SK-N-SH (cell line): ENCODE measurements at regions not wholly inside any gene's neighbourhood (a gene's known extent, or its start where the extent isn't known, plus 50 kb on each side); places are given as distances from the start of the nearest gene placed in this dataset.

ENCODE experiments used
- CTCF ChIA-PET: fragments of 300-600, 350-600 bp; formaldehyde crosslinking; extraction: SDS; loops from one replicate; lab custom pipeline; 2021; lab: Yijun Ruan, JAX
- POLR2A ChIA-PET: fragments of 350-600 bp; sonication (Branson Sonifier 250); formaldehyde crosslinking; extraction: SDS; loops from one replicate; lab custom pipeline; 2020; ENCODE audit warnings: antibody characterized with exemption, inconsistent platforms; lab: Yijun Ruan, JAX
- DNase-seq: peaks from one replicate; pipeline ENCODE4 v3.0.0; 2012
- H2AFZ ChIP-seq: fragments of 200-600 bp; sonication (generic); 2 replicates; pipeline ENCODE4 v1.8.1; 2016; ENCODE audit warnings: antibody characterized with exemption, mild to moderate bottlenecking, low read depth
- H3F3A ChIP-seq: fragments of 200-600 bp; sonication (generic); replicated peaks from 2 replicates; pipeline ENCODE3; 2016; ENCODE audit warnings: antibody characterized with exemption, mild to moderate bottlenecking; ENCODE audit not compliant: insufficient read depth
- H3K27ac ChIP-seq, 2 experiments: fragments of 200-500 bp in 1 of 2; fragments of 200-600 bp in 1 of 2; sonication (Bioruptor generic) in 1 of 2; sonication (generic), shearing (Covaris generic) in 1 of 2; 2 replicates each; pipeline versions ENCODE4 v1.5.1 to v1.6.1; 2014 to 2016; ENCODE audit warnings: low read depth in 2 of 2, inconsistent platforms in 1 of 2, low read length in 1 of 2, mild to moderate bottlenecking in 1 of 2, mixed read lengths in 1 of 2
- H3K27me3 ChIP-seq: fragments of 200-600 bp; sonication (generic), shearing (Covaris generic); 2 replicates; pipeline ENCODE4 v1.6.1; 2016; ENCODE audit warnings: mixed run types; ENCODE audit not compliant: insufficient read depth
- H3K36me3 ChIP-seq, 2 experiments: fragments of 200-500 bp in 1 of 2; fragments of 200-600 bp in 1 of 2; sonication (Bioruptor generic) in 1 of 2; sonication (generic) in 1 of 2; replicated peaks in 1 of 2; 2 replicates each; pipeline versions ENCODE3 to v1.5.1; 2014 to 2016; ENCODE audit warnings: low read length in 1 of 2, mild to moderate bottlenecking in 1 of 2; ENCODE audit not compliant: insufficient read depth in 2 of 2, control insufficient read depth in 1 of 2
- H3K4me1 ChIP-seq, 2 experiments: fragments of 200-500 bp in 1 of 2; fragments of 200-600 bp in 1 of 2; sonication (Bioruptor generic) in 1 of 2; sonication (generic), shearing (Covaris generic) in 1 of 2; 2 replicates each; pipeline versions ENCODE4 v1.5.1 to v1.6.1; 2014 to 2016; ENCODE audit warnings: low read depth in 1 of 2, low read length in 1 of 2, mixed run types in 1 of 2; ENCODE audit not compliant: insufficient read depth in 2 of 2, control insufficient read depth in 1 of 2
- H3K4me2 ChIP-seq: fragments of 200-600 bp; sonication (generic), shearing (Covaris generic); 2 replicates; pipeline ENCODE4 v1.6.1; 2017; ENCODE audit warnings: mixed run types
- H3K4me3 ChIP-seq, 2 experiments: fragments of 200-500 bp in 1 of 2; fragments of 200-600 bp in 1 of 2; sonication (Bioruptor generic) in 1 of 2; sonication (generic), shearing (Covaris generic) in 1 of 2; 2 replicates each; pipeline versions ENCODE4 v1.5.1 to v1.8.1; 2014 to 2016; ENCODE audit warnings: low read depth in 2 of 2, inconsistent platforms in 1 of 2, low read length in 1 of 2, mild to moderate bottlenecking in 1 of 2, mixed read lengths in 1 of 2, moderate library complexity in 1 of 2
- H3K79me2 ChIP-seq: fragments of 200-600 bp; sonication (generic); 2 replicates; pipeline ENCODE4 v1.8.1; 2017; ENCODE audit warnings: mild to moderate bottlenecking; ENCODE audit not compliant: insufficient read depth
- H3K9ac ChIP-seq: fragments of 200-600 bp; sonication (generic); 2 replicates; pipeline ENCODE4 v1.6.1; 2017; ENCODE audit warnings: mixed run types
- H3K9me2 ChIP-seq: fragments of 200-600 bp; sonication (generic); 2 replicates; pipeline ENCODE4 v1.6.1; 2017; ENCODE audit warnings: mixed run types
- H3K9me3 ChIP-seq: fragments of 200-600 bp; sonication (generic); 2 replicates; pipeline ENCODE4 v1.6.1; 2017; ENCODE audit warnings: mixed run types, mild to moderate bottlenecking, moderate library complexity
- H4K20me1 ChIP-seq: fragments of 200-600 bp; sonication (generic); 2 replicates; pipeline ENCODE4 v1.6.1; 2017; ENCODE audit warnings: mild to moderate bottlenecking, mixed run types; ENCODE audit not compliant: insufficient read depth
- ELF1 ChIP-seq: IDR thresholded peaks from 2 replicates; pipeline ENCODE4 v1.4.0; 2012
- EZH2phosphoT487 ChIP-seq: fragments of 200-600 bp; sonication (generic); IDR thresholded peaks from 2 replicates; pipeline ENCODE4 v1.6.1; 2017; ENCODE audit warnings: low read depth, mixed run types, mild to moderate bottlenecking, antibody characterized with exemption, moderate library complexity, borderline replicate concordance
- FOXJ3 ChIP-seq: sonication (generic); formaldehyde crosslinking; IDR thresholded peaks from 2 replicates; pipeline ENCODE4 v1.5.1; 2020; ENCODE audit warnings: mild to moderate bottlenecking, missing genetic modification reagents
- GABPA ChIP-seq: IDR thresholded peaks from 2 replicates; pipeline ENCODE4 v1.4.0; 2012; ENCODE audit warnings: low read depth, mild to moderate bottlenecking
- GATA2 ChIP-seq: sonication (generic); formaldehyde crosslinking; IDR thresholded peaks from 2 replicates; pipeline ENCODE4 v1.5.0; 2020; ENCODE audit warnings: mild to moderate bottlenecking, missing genetic modification reagents
- IRF3 ChIP-seq: fragments of 150-350 bp; IDR thresholded peaks from 2 replicates; pipeline ENCODE4 v1.6.1; 2016; ENCODE audit warnings: mild to moderate bottlenecking, low read depth, low read length
- JUND ChIP-seq: IDR thresholded peaks from 2 replicates; pipeline ENCODE4 v1.4.0; 2012
- NRF1 ChIP-seq: IDR thresholded peaks from 2 replicates; pipeline ENCODE4 v1.6.1; 2012; ENCODE audit warnings: low read depth, mild to moderate bottlenecking, low read length
- RAD21 ChIP-seq: IDR thresholded peaks from 2 replicates; pipeline ENCODE4 v1.6.1; 2012; ENCODE audit warnings: mild to moderate bottlenecking, low read length
- RXRA ChIP-seq: IDR thresholded peaks from 2 replicates; pipeline ENCODE4 v1.4.0; 2012; ENCODE audit warnings: low read depth, mild to moderate bottlenecking, borderline replicate concordance
- SIN3A ChIP-seq: IDR thresholded peaks from 2 replicates; pipeline ENCODE4 v1.6.1; 2012; ENCODE audit warnings: low read depth, mild to moderate bottlenecking, low read length, moderate library complexity, borderline replicate concordance
- SMC3 ChIP-seq: IDR thresholded peaks from 2 replicates; pipeline ENCODE4 v1.6.1; 2012; ENCODE audit warnings: low read depth, low read length, improper control_type of control experiment
- TAF1 ChIP-seq: IDR thresholded peaks from 2 replicates; pipeline ENCODE4 v1.6.1; 2012; ENCODE audit warnings: low read depth, mild to moderate bottlenecking, low read length, moderate library complexity, borderline replicate concordance
- USF1 ChIP-seq: IDR thresholded peaks from 2 replicates; pipeline ENCODE4 v1.4.0; 2012; ENCODE audit warnings: low read depth, borderline replicate concordance
- WGBS: methylation state at CpG from one replicate; pipeline ENCODE4 v1.1.6; 2017; ENCODE audit warnings: low lambda C conversion rate; 5-methylcytosine and 5-hydroxymethylcytosine counted together
- small RNA-seq, 7 experiments: library from RNA; depleted of rRNA; stranded (forward); fragments of <200 nt; gene quantifications; one replicate each; pipeline ENCODE3, GENCODE V24; 2012
- TF ChIP-seq, protein P1 (sequence below): fragments of 150-350 bp; IDR thresholded peaks from 2 replicates; pipeline ENCODE4 v1.6.1; 2017; ENCODE audit warnings: antibody characterized with exemption, low read length, low read depth, borderline replicate concordance
- TF ChIP-seq, protein P2 (sequence below): IDR thresholded peaks from 2 replicates; pipeline ENCODE4 v1.4.0; 2012; ENCODE audit warnings: low read depth
- TF ChIP-seq, protein P3 (sequence below): IDR thresholded peaks from 2 replicates; pipeline ENCODE4 v1.4.0; 2012; ENCODE audit warnings: low read depth, borderline replicate concordance

DNA sequence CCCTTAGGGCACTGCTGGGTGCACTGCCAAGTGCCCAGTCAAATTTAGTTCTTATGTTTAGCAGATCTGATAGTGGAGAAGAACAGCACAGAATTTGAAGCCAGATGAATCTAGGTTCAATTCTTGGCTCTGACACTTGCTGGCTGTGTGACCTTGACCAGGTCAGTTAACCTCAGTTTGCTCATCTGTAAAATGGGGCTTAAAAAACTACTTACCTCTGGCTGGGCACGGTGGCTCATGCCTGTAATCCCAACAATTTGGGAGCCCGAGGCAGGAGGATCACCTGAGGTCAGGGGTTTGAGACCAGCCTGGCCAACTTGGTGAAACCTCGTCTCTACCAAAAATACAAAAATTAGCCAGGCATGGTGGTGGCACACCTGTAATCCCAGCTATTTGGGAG, 49.9 kb upstream of the MLN start:
- Histone ChIP-seq H3K9me3 (no peaks in the 10 kb centered on the region), H3F3A (no peaks in the 10 kb centered on the region), H3K79me2 (no peaks in the 10 kb centered on the region), H3K27ac (no peak overlapping the region), H4K20me1 (no peaks in the 10 kb centered on the region), H3K9me2 (no peaks in the 10 kb centered on the region), H3K36me3 (no peaks in the 10 kb centered on the region), H2AFZ (no peak overlapping the region), H3K27me3 (no peaks in the 10 kb centered on the region), H3K4me1 (peaks cover 0 to 7% of the 10 kb centered on the region in 2 experiments; a peak in 1 of 4 replicates), H3K4me2 (no peak overlapping the region), H3K9ac (no peak overlapping the region), H3K4me3 (no peak overlapping the region)
- CTCF ChIA-PET, result interaction anchor here (0.5 to 1.0 kb wide), 2 partner anchors 83 to 291 kb away, joined by 3 to 4 read pairs; no protein-coding TSS in a partner anchor
- TF ChIP-seq USF1, result no peak
- TF ChIP-seq GABPA, result no peak
- TF ChIP-seq NRF1, result no peak
- no peak for TF ChIP-seq SIN3A
- TF ChIP-seq JUND, result no peak
- TF ChIP-seq IRF3, result no peak
- no peak for TF ChIP-seq RAD21
- TF ChIP-seq, protein P1, sequence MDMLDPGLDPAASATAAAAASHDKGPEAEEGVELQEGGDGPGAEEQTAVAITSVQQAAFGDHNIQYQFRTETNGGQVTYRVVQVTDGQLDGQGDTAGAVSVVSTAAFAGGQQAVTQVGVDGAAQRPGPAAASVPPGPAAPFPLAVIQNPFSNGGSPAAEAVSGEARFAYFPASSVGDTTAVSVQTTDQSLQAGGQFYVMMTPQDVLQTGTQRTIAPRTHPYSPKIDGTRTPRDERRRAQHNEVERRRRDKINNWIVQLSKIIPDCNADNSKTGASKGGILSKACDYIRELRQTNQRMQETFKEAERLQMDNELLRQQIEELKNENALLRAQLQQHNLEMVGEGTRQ, result no peak
- TF ChIP-seq, protein P2, sequence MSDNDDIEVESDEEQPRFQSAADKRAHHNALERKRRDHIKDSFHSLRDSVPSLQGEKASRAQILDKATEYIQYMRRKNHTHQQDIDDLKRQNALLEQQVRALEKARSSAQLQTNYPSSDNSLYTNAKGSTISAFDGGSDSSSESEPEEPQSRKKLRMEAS, result no peak
- no peak for TF ChIP-seq EZH2phosphoT487
- TF ChIP-seq RXRA, result no peak
- TF ChIP-seq FOXJ3 (CRISPR knock-in tag), result no peak
- TF ChIP-seq SMC3, result no peak
- TF ChIP-seq, protein P3, sequence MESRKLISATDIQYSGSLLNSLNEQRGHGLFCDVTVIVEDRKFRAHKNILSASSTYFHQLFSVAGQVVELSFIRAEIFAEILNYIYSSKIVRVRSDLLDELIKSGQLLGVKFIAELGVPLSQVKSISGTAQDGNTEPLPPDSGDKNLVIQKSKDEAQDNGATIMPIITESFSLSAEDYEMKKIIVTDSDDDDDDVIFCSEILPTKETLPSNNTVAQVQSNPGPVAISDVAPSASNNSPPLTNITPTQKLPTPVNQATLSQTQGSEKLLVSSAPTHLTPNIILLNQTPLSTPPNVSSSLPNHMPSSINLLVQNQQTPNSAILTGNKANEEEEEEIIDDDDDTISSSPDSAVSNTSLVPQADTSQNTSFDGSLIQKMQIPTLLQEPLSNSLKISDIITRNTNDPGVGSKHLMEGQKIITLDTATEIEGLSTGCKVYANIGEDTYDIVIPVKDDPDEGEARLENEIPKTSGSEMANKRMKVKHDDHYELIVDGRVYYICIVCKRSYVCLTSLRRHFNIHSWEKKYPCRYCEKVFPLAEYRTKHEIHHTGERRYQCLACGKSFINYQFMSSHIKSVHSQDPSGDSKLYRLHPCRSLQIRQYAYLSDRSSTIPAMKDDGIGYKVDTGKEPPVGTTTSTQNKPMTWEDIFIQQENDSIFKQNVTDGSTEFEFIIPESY, result no peak
- TF ChIP-seq TAF1, result no peak
- no peak for TF ChIP-seq GATA2 (CRISPR knock-in tag)
- no peak for TF ChIP-seq ELF1
- POLR2A ChIA-PET, result no interaction called here
- 53% methylated on average over 3 of the region's 3 CpGs for WGBS
- DNase-seq, result no peak

Small RNAs in the stretch of these regions (small RNA-seq; reads per million reads assigned to genes)
- gene AL138889.2 (0 reads per million in 7 experiments), gene MIR7159 (0 reads per million in 7 experiments)
